Stimulated activated CD4-positive, alpha-beta T cell treated with anti-CD3 and anti-CD28 coated beads, TNF-alpha, amount 100 ng/mL, for 1 hour (primary cell): ENCODE measurements at regions not wholly inside any gene's neighbourhood (a gene's known extent, or its start where the extent isn't known, plus 50 kb on each side); places are given as distances from the start of the nearest gene placed in this dataset.
"Not testable (repeated sequence)": the region's sequence is repeated elsewhere in the genome, so short reads cannot be mapped to it uniquely, and the experiment has no call there.

Source experiments
- DNase-seq, 3 donors: peaks; one replicate each; pipeline ENCODE4 v3.0.0-alpha.2; 2020; ENCODE audit warnings: low read depth in 3 of 3, low spot score in 1 of 3

DNA sequence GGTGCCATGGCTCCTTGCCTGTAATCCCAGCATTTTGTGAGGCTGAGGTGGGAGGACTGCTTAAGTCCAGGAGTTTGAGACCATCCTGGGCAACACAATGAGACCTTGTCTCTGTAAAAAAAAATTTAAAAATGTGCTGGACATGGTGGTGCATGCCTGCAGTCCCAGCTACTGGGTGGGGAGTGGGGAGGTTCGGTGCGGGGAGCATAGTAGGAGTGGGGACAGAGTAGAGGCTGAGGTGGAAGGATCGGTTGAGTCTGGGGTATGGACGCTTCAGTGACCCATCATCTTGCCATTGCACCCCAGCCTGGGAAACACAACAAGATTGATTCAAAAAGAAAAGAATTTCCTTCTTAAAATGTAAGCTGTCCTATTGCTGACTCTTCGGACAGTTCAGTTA lies 1490.0 kb upstream of the GBE1 start:
- DNase-seq = no peak

- DNase-seq = no peak
Observed at GRCh38 chr3:83250613-83251012, 1489.2 kb upstream of the GBE1 start.

DNA sequence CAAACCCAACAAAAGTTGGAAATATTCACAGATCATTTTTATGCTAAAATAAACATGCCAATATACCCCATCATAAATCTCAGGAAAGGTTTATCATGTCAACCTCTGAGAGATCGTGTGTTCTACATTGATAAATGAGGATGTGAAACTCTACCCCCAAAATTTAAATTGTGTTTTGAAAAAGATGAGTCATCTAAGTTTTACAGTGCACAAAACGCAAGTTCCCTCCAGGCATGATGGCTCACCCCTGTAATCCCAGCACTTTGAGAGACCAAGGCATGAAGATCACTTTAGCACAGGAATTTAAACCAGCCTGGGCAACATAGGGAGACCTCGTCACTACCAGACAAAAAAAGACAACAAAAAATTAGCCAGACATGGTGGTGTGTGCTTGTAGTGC lies 1487.0 kb upstream of the GBE1 start:
- no peak for DNase-seq

DNA sequence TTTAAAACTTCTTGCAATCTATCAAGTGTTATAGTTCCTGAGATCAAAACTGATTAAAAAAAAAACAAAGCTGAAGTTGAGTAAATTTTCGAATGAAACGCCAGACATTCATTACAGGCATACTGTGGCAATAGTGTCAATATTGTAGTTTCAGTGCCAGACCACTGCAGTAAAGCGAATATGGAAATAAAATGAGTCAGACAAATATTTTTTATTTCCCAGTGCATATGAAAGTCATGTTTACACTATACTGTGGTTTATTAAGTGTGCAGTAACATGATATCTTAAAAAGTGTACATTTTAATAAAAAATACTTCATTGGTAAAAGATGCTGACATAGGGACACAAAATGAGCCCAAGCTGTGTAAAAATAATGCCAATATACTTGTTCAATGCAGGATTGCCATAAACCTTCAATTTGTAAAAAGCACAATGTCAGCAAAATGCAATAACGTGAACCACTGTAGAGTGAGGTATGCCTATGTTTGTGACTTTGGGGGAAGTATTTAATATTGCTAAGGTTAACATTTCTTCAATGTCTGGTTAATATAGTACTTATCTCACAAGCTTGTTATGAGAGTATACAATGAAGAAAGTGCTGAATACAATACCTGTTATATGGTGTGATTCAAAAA lies 1473.9 kb upstream of the GBE1 start:
- DNase-seq = no peak

DNA sequence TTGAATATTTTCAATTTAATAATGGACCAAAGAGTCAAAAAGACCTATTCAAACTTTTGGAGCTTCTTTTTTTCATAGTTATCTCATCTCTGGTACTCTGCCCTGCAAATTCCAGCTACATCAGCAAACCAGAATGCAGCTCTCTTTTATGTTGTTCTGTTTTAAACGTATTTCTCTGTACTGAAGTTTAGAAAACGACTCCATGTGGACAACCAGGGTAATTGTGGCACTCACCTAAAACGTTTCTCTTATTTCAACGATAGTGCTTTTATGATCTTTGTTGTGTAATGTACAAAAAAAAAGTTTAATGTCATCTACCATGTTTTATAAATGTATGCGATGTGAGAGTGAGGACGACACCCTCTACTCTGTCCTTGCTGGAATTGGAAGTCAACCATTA lies 1472.3 kb upstream of the GBE1 start:
- DNase-seq = no peak

GRCh38 chr3:83230841-83231240 lies 1469.4 kb upstream of the GBE1 start:
- no peak for DNase-seq

GRCh38 chr3:83230376-83230775 lies 1468.9 kb upstream of the GBE1 start:
- no peak for DNase-seq

GRCh38 chr3:83226751-83227150 lies 1465.3 kb upstream of the GBE1 start:
- no peak for DNase-seq

- no peak for DNase-seq
Observed at GRCh38 chr3:83224101-83224868, 1462.8 kb upstream of the GBE1 start.

GRCh38 chr3:83218383-83219200 lies 1457.1 kb upstream of the GBE1 start:
- no peak for DNase-seq

GRCh38 chr3:83217595-83218118 lies 1456.2 kb upstream of the GBE1 start:
- DNase-seq = not testable (repeated sequence)

DNA sequence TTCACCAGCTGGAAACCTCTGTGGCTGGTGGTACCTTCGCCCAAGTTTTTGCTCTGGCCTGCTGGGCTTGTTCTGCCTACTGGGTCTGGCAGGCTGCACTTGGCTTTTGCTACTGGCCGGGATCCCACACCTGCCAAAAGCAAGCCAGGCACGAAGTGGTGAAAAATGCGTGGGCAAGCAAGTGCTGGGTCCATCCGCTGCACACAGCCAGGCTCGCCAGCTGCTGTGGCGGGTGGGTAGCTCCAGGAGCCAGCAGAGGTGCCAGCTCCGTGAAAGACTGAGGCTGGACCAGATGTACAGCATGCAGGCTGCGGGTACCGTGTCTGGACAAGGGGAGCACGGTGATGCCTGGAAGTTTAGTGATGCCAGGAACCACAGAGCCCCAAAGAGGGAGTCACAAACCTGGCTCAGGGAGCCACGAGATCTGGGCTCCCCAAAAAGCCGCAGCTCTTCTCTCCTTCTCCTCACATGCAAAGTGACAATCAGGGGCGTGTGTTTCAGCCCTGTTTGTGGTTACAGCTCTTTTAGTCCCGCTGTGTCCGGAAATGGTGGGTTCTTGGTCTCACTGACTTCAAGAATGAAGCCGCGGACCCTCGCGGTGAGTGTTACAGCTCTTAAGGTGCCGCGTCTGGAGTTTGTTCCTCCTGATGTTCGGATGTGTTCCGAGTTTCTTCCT lies 1455.6 kb upstream of the GBE1 start:
- no peak for DNase-seq

- no peak for DNase-seq
Observed at GRCh38 chr3:83195243-83195642, 1433.8 kb upstream of the GBE1 start.

GRCh38 chr3:83193526-83193925 lies 1432.1 kb upstream of the GBE1 start:
- no peak for DNase-seq

DNA sequence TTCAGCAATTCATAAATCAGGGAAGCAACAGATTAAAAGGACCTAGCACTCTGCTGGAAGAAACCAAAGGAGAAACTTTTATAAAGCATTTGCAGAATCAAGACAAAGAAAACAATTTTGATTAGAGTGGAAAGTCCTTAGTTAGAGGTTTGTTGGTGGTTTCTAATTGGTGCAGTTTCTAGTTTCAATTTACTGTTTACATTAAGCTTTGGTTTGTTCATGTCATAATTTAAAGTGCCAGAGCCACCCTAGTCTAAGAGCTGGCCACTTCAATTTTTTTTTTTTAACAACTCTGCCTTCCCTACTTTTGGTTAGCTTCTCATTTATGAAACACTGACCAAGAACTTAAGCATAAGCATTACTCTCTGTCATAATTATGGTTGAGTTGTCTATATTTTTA lies 1428.2 kb upstream of the GBE1 start:
- DNase-seq = no peak

GRCh38 chr3:83169473-83169872 lies 1408.0 kb upstream of the GBE1 start:
- DNase-seq = no peak

DNA sequence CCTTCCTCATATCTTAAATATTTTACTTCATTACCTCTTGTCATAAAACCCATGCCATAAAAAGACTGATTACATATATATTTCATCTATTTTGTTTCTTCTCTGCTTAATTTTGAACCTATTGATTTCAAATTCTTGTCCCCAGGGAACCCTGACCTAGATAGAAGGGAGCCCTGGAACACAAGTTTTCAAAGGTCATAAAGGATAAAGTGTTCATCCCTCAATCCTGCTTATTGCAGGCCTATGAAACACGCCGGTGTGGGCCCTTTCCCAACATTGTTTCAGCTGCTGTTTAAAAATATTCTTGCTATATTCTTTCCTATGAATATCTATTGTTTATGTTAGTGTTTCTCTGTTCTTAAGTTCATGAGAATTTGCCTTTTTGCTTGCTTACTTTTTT lies 1389.5 kb upstream of the GBE1 start:
- no peak for DNase-seq

GRCh38 chr3:83140983-83141382 lies 1379.5 kb upstream of the GBE1 start:
- no peak for DNase-seq

GRCh38 chr3:83131236-83131635 lies 1369.8 kb upstream of the GBE1 start:
- DNase-seq = no peak

- no peak for DNase-seq
Observed at GRCh38 chr3:83122774-83123350, 1361.4 kb upstream of the GBE1 start.

- DNase-seq = no peak
Observed at GRCh38 chr3:83093222-83093572, 1331.8 kb upstream of the GBE1 start.
